ENCODE measurements at regions not wholly inside any gene's neighbourhood (a gene's known extent, or its start where the extent isn't known, plus 50 kb on each side); places are given as distances from the start of the nearest gene placed in this dataset.

DNA sequence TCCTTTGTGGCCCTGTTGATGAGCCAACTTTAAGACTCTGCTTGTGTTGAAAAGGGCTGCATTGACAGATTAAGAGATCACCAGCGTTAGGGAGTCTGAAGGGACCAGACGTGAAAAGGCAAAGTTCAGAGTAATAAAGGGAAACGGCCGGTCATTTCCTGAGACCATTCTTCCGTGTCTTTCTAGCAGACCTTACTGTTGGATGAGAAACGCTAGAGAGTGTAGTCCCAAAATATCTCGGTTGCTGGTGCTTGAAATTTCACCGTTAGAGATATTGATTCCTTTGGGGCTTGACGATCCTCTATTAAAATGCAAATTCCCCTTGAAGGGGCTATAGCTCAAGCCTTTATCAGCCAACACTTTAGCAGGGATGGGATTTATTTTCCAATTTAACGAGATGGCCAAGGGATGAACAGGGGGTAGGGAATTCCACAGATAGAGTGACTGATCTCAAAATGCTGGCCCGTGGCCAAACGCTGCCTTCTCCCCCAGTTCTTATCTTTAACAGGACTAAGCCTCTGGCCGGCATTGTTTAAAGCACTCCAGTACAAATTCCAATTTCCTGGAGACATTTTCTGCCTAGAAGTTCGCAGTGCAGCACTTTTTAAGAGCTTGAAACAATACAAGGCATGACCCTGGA, 250.4 kb downstream of the TJP1 start:
- peaks cover 10% of the 10 kb centered on the region for H3K9me3 Mint-ChIP-seq
- peaks cover 62% of the 10 kb centered on the region for H3K27me3 Mint-ChIP-seq
- no peaks in the 10 kb centered on the region for H3K36me3 Mint-ChIP-seq
- H3K27ac Mint-ChIP-seq: no peak overlapping the region
- no peak for ATAC-seq
- H3K4me3 Mint-ChIP-seq: no peak overlapping the region
- H3K4me1 Mint-ChIP-seq: no peaks in the 10 kb centered on the region

DNA sequence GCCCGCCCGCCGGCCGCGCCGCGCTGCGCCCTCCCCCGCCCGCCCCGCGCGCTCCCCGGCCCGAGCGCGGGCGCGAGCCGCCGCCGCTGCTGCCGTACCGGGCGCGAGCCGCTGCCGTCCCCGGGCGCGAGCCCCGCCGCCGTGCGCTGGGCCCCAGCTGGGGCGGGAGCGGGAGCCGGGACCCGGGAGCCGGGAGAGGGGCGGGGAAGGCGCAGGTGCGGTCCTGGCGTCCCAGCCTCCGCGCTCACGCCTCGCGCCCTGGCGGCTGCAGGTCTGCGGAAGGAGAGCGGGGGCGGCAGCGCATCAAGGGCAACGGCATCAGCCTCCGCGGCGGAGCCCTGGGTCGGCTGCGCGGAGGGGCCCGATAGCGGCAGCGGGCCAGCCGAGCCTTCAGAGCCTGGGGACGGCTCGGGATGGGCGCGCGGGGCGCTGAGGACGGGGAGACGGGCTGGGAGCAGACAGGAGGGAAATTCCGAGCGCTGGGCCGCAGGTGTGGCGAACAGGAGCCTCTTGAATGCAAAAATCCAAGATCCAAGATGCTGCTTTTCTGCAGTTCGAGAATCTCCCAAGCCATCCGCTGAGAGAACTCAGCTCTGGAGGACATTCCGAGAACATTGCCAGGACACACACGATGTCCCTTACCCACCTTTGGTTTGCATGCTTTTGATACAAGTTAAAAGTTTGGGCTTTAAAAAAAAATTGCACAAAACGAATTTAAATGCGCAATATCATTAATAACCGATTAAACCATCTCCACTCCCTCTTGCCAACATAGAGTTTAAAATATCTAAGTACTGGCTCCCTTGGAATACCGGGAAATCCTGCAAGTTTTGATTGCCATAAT, 251.1 kb downstream of the TJP1 start:
- Mint-ChIP-seq H3K4me1 (no peaks in the 10 kb centered on the region), H3K4me3 (no peak overlapping the region), H3K36me3 (no peaks in the 10 kb centered on the region), H3K27me3 (peaks cover 66% of the 10 kb centered on the region), H3K9me3 (peaks cover 10% of the 10 kb centered on the region), H3K27ac (no peak overlapping the region)
- no peak for ATAC-seq

DNA sequence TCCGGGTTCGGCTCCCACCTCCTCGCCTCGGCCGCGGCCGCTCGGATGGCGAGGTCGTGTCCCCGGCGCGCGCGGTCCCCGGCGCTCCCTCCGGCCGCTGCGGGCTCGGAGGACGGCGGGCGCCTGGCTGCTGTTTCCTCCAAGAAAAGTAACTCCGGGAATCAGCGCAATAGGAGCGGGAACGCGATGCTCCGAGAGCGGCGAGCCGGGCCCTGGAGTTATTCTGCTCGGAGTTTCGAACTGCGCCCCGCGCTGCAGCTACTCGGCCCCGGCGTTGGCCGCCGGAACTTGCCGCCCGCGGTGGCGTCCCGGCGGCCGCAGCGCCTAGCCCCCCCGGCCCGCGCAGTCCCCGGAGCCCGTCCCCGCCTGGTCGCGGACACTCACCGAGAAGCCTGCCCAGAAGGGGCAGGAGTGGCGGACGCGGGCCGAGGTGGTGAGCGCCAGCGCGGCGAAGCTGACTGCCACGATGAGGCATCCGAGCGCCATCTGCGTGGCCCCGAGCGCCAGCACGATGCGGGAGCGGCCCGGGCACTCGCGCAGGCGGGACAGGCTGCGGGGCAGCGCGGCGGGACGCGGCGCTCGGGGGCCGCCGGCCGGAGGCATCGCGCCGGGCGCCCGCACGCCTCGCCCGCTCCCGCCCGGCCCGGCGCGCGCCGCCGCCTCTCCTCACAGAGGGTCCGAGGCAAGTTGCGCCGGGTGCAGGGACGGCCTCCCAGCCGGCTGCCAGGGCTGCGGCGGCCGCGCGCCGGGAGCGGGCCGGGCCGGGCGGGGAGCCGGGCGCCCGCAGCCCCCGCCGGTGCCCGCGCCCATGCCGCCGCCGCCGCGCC, 251.9 kb downstream of the TJP1 start:
- Mint-ChIP-seq H3K4me3 (no peak overlapping the region), H3K27ac (no peak overlapping the region), H3K9me3 (peaks cover 10% of the 10 kb centered on the region), H3K27me3 (peaks cover 63% of the 10 kb centered on the region), H3K36me3 (no peaks in the 10 kb centered on the region), H3K4me1 (no peaks in the 10 kb centered on the region)
- ATAC-seq: no peak

DNA sequence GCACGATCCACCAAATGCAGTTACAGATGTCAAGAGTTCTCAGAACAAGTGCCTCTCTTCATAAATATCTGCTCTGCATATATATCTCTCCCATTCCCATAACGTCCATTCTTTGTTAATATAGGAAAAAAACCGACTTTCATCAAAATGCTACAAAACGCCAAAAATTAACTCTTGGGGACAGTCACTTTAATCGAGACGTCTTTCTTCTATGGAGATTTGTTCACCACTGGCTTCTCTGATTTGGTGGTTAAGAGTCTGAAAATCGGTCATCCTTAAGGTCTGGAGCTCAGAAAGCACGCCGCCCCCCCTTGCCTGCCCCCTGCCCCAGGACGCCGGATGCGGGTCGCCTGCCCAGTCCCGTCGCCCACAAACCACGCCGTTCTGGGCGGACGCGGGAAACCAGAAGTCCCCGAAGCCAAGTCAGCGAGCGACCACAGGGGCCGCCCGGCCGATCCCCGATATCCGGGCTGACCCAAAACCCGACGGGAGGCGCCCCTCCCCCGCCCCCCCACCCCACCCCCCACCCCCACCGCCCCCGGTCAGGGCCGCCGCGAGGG, 252.7 kb downstream of the TJP1 start:
- ATAC-seq: no peak
- Mint-ChIP-seq H3K4me3 (no peak overlapping the region), H3K27me3 (peaks cover 58% of the 10 kb centered on the region), H3K36me3 (no peaks in the 10 kb centered on the region), H3K27ac (no peak overlapping the region), H3K9me3 (peaks cover 10% of the 10 kb centered on the region), H3K4me1 (no peaks in the 10 kb centered on the region)

- H3K27ac Mint-ChIP-seq: no peak overlapping the region
- H3K9me3 Mint-ChIP-seq: peaks cover 10% of the 10 kb centered on the region
Observed at GRCh38 chr15:29568840-29569532, 253.3 kb downstream of the TJP1 start.

DNA sequence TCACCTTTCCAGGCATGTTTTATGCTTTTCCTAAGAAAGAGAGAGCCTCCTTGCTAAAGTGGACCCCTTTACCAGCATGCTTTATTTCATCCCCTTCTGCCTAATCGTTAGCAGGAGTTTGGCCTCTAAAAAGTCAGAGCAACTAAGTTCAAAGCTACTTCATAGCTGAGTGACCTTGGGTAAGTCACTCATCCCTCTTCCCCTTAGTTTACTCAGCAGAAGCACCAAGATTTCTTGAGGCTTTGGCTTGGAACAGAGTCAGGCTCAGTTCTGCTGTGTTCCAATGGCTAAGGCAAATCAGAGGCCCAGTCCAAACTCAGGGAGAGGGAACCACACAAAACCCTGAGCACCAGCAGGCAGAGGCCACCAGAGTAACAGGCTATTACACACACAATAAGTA, 254.9 kb downstream of the TJP1 start:
- no peaks in the 10 kb centered on the region for H3K4me1 Mint-ChIP-seq
- no peak for ATAC-seq
- H3K9me3 Mint-ChIP-seq: peaks cover 4% of the 10 kb centered on the region
- H3K27ac Mint-ChIP-seq: no peak overlapping the region
- H3K4me3 Mint-ChIP-seq: no peak overlapping the region
- H3K27me3 Mint-ChIP-seq: peaks cover 39% of the 10 kb centered on the region
- no peaks in the 10 kb centered on the region for H3K36me3 Mint-ChIP-seq

More at GRCh38 chr15:29568840-29569532, 253.3 kb downstream of the TJP1 start:
- Mint-ChIP-seq H3K4me1 (no peaks in the 10 kb centered on the region), H3K4me3 (no peak overlapping the region), H3K27me3 (peaks cover 56% of the 10 kb centered on the region), H3K36me3 (no peaks in the 10 kb centered on the region)
- ATAC-seq: no peak

- Mint-ChIP-seq H3K4me3 (no peak overlapping the region), H3K36me3 (no peaks in the 10 kb centered on the region), H3K4me1 (no peaks in the 10 kb centered on the region), H3K27ac (no peak overlapping the region), H3K9me3 (peaks cover 5% of the 10 kb centered on the region), H3K27me3 (peaks cover 35% of the 10 kb centered on the region)
- no peak for ATAC-seq
Observed at GRCh38 chr15:29566914-29567313, 255.4 kb downstream of the TJP1 start.

DNA sequence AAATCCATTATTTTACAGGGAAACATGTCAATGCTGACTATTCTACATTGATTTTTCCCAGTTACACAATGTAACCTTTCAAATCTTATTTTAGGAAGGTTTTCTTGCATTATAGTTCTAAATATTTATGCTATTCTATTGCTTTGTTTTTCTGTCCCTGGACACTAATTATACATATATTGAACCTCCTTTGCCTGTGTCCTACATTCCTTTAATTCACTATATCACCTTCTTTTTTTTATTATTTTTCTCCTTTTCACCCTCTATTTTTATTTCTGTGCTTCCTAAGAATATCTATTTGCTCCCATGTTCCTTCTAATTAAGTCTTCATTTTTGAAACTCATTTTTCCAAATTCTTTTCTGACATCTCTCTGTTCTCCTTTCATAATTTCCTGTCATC, 259.2 kb downstream of the TJP1 start:
- Mint-ChIP-seq H3K4me3 (no peak overlapping the region), H3K36me3 (no peaks in the 10 kb centered on the region), H3K27me3 (peaks cover 39% of the 10 kb centered on the region), H3K27ac (no peak overlapping the region), H3K4me1 (no peaks in the 10 kb centered on the region), H3K9me3 (peaks cover 10% of the 10 kb centered on the region)
- ATAC-seq: no peak

GRCh38 chr15:29560896-29561295, 261.4 kb downstream of the TJP1 start:
- H3K36me3 Mint-ChIP-seq: no peaks in the 10 kb centered on the region
- H3K27me3 Mint-ChIP-seq: peaks cover 29% of the 10 kb centered on the region
- H3K4me1 Mint-ChIP-seq: no peaks in the 10 kb centered on the region
- H3K27ac Mint-ChIP-seq: no peak overlapping the region
- H3K9me3 Mint-ChIP-seq: peaks cover 10% of the 10 kb centered on the region
- H3K4me3 Mint-ChIP-seq: no peak overlapping the region
- no peak for ATAC-seq

DNA sequence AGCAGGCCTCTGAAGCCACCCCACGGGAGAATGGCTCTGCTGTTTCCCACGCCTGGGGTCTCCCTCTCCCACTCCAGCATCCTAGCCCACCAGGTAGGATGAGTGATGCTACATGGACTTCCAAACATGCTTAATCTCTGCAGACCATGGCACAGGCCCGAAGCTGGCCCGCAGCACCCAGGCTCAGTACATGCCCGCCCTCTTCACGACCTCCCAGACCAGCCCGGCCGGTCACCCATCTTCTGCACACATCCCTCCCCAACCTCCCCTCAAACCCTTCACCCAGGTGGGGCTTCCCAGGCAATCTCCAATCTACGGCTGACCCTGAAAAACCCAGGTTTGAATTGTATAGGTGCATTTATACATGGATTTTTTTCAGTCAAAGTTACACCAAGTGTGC, 264.0 kb downstream of the TJP1 start:
- no peak for ATAC-seq
- H3K27ac Mint-ChIP-seq: no peak overlapping the region
- H3K27me3 Mint-ChIP-seq: peaks cover 22% of the 10 kb centered on the region
- no peaks in the 10 kb centered on the region for H3K4me1 Mint-ChIP-seq
- H3K4me3 Mint-ChIP-seq: no peak overlapping the region
- H3K9me3 Mint-ChIP-seq: peaks cover 8% of the 10 kb centered on the region
- no peaks in the 10 kb centered on the region for H3K36me3 Mint-ChIP-seq

GRCh38 chr15:29557171-29557570, 265.1 kb downstream of the TJP1 start:
- H3K4me3 Mint-ChIP-seq: no peak overlapping the region
- no peak overlapping the region for H3K27ac Mint-ChIP-seq
- H3K4me1 Mint-ChIP-seq: no peaks in the 10 kb centered on the region
- no peaks in the 10 kb centered on the region for H3K36me3 Mint-ChIP-seq
- peak; percentile 39 for ATAC-seq
- H3K27me3 Mint-ChIP-seq: peaks cover 22% of the 10 kb centered on the region
- peaks cover 6% of the 10 kb centered on the region for H3K9me3 Mint-ChIP-seq

DNA sequence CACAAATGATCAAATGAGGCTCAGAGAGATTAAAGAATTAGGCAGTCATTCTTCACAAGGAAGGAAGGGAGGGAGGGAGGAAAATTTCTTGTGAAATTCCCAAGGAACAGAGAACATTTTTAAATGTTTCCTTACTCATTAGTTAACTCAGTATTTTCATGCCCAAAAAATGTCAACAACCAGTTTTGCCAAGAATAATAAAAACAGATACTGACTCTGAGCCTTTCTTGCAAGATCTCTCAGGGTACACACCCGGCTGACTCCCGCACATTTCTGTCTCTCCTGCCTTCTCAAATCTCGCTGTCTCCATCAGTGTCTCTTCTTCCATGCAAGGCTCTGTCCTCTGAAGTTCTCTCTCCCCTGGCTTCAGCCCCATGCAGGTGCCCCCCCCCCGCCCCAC, 265.9 kb downstream of the TJP1 start:
- no peaks in the 10 kb centered on the region for H3K4me1 Mint-ChIP-seq
- no peak for ATAC-seq
- H3K36me3 Mint-ChIP-seq: no peaks in the 10 kb centered on the region
- peaks cover 22% of the 10 kb centered on the region for H3K27me3 Mint-ChIP-seq
- peaks cover 3% of the 10 kb centered on the region for H3K9me3 Mint-ChIP-seq
- H3K27ac Mint-ChIP-seq: no peak overlapping the region
- no peak overlapping the region for H3K4me3 Mint-ChIP-seq

DNA sequence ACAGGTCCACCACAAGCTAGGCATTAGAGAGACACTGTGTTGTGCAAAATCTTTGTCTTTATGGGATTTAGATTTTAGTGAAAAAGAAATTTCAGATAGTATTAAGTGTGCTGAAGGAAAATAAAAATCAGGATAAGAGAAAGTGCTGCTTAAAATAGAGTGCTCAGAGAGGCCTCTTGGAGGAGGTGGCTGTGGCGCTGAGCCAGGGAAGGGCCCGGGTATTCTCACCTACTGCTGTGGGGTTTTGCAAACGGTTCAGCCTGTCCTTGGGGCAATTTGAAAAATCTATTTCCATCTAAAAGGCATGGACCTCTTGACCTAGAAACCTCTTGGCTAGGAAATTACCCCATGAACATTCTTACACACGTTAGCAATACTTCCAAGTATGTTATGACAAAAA, 267.7 kb downstream of the TJP1 start:
- Mint-ChIP-seq H3K36me3 (no peaks in the 10 kb centered on the region), H3K9me3 (peaks cover 3% of the 10 kb centered on the region)

GRCh38 chr15:29550834-29551465, 271.3 kb downstream of the TJP1 start:
- Mint-ChIP-seq H3K27ac (no peak overlapping the region), H3K36me3 (peaks cover 5% of the 10 kb centered on the region), H3K9me3 (peaks cover 3% of the 10 kb centered on the region), H3K4me3 (no peak overlapping the region), H3K4me1 (no peaks in the 10 kb centered on the region), H3K27me3 (no peaks in the 10 kb centered on the region)
- ATAC-seq: no peak

More for the DNA sequence above, 267.7 kb downstream of the TJP1 start:
- H3K27ac Mint-ChIP-seq: no peak overlapping the region
- H3K27me3 Mint-ChIP-seq: peaks cover 13% of the 10 kb centered on the region
- no peaks in the 10 kb centered on the region for H3K4me1 Mint-ChIP-seq
- ATAC-seq: no peak
- no peak overlapping the region for H3K4me3 Mint-ChIP-seq
